Omental fat pad (tissue), 3 donors: ENCODE measurements at regions not wholly inside any gene's neighbourhood (a gene's known extent, or its start where the extent isn't known, plus 50 kb on each side); places are given as distances from the start of the nearest gene placed in this dataset.

ENCODE experiments used
- ATAC-seq: fragments of 150-250 bp; one replicate; pipeline ENCODE4 v1.9.1; 2016; ENCODE audit warnings: mild to moderate bottlenecking, moderate library complexity; ENCODE audit not compliant: low FRiP score
- DNase-seq: peaks from one replicate; pipeline ENCODE4 v3.0.0-alpha.2; 2019; ENCODE audit warnings: low spot score
- TF ChIP-seq, protein P1 (sequence below), 3 donors: fragments of 450-650 bp; IDR thresholded peaks; one replicate each; pipeline ENCODE4 v1.5.1; 2016 to 2017; ENCODE audit warnings: antibody characterized with exemption in 3 of 3, mild to moderate bottlenecking in 3 of 3, moderate library complexity in 2 of 3

DNA sequence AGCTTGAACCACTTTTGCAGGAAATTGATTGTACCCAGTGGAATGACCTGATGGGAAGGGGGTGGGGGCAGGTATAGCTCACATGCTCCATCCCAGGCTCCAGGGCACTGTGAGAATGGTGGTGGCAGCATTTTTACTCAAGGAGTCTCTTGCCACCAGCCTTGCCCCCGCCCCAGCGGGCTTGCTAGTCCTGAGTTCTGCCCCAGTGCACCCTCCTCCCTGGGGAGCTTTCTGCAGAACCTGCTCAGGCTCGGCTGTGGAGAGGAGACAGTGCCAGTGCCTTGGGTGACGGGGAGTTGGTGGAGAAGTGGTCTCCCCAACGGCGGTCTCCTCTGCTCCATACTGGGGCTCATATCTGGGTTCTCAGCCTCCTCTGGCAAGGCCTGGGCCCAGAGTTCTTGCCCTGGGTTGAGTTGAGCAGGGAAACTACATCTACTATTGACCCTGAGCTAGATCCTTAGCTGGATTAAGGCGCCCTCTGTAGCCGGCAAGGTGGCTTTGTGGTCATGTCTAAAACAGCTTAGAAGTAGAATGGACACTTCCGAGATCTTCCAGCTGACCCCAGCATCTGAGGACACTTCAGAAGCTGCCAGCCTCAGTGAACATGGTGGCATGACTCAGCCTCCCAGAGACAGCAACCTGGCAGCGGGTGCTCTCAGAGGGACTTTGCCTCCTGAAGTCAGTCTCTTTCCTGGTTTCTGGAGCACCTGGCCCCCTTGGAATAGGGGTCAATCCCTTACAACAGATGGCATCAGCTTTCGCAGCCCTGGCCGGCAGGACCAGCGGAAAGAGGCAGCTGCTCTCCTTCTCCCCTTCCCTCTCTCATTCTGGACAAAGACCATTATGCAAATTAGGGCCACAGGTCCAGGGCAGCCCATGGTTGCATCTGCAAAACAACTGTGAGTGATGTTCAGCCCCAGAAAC lies 363.4 kb upstream of the MKI67 start:
- ATAC-seq (no peak), DNase-seq (no peak)
- TF ChIP-seq, protein P1, sequence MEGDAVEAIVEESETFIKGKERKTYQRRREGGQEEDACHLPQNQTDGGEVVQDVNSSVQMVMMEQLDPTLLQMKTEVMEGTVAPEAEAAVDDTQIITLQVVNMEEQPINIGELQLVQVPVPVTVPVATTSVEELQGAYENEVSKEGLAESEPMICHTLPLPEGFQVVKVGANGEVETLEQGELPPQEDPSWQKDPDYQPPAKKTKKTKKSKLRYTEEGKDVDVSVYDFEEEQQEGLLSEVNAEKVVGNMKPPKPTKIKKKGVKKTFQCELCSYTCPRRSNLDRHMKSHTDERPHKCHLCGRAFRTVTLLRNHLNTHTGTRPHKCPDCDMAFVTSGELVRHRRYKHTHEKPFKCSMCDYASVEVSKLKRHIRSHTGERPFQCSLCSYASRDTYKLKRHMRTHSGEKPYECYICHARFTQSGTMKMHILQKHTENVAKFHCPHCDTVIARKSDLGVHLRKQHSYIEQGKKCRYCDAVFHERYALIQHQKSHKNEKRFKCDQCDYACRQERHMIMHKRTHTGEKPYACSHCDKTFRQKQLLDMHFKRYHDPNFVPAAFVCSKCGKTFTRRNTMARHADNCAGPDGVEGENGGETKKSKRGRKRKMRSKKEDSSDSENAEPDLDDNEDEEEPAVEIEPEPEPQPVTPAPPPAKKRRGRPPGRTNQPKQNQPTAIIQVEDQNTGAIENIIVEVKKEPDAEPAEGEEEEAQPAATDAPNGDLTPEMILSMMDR (IDR thresholded peaks at IDR 0.05): no peak

DNA sequence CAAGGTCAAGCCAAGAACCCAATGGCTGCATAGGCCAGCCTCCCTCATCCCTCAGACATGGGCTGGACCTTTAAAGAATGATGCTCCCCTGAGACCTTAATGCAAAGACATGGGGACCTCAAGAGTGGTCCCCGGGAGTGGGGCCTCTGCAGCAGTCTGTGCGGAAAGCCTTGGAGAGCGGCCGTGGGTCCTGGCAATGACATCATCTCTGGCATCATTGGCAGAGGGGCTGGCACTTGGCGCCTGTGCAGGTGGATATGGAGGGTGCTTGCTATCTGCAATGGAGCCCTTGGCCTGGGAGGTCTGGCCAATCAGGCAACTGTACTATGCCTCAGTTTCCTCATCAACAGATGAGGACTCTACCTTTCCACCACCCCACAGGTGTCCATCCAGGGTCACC lies 365.5 kb upstream of the MKI67 start:
- TF ChIP-seq, protein P1 (IDR thresholded peaks at IDR 0.05): no peak
- ATAC-seq (no peak), DNase-seq (no peak)

DNA sequence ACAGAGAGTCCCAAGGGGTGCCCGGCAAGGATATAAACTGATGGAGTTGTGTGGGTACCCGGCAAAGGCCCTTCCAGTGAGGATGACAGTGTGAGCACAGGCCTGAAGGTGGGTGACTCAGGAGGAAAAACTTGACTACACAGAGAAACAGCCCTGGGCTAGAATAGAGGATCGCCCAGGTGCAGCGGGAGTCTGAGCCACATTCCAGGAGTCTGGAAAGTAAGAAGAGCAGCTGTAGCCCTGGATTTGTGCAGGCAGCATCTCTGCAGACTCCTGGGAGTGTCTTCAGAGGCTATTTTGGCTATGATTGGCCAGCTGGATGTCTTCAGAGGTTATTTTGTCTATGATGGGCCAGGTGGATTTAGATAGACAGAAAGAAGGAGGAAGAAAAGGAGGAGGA lies 367.6 kb upstream of the MKI67 start:
- ATAC-seq (no peak), DNase-seq (no peak)
- TF ChIP-seq, protein P1 (IDR thresholded peaks at IDR 0.05): no peak

DNA sequence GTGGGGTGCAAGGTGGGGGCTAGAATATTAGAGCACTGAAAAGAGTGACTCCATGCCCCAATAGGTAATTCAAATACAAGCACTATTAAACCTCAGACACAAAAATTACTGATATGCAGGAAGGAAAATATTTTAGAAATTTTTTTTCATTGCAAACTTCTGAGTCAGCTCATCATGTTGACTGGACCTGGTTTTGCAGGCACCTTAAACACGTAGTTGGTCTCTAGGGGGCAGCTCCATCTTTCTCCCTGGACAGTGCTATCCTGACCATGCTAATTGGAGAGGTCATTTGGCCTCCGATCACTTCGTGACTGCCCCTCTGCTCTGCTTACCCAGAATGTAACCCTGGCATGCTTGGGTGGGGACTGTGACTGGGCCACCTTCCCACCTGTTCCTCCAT lies 368.4 kb upstream of the MKI67 start:
- DNase-seq (no peak), ATAC-seq (no peak)
- TF ChIP-seq, protein P1 (IDR thresholded peaks at IDR 0.05): no peak

DNA sequence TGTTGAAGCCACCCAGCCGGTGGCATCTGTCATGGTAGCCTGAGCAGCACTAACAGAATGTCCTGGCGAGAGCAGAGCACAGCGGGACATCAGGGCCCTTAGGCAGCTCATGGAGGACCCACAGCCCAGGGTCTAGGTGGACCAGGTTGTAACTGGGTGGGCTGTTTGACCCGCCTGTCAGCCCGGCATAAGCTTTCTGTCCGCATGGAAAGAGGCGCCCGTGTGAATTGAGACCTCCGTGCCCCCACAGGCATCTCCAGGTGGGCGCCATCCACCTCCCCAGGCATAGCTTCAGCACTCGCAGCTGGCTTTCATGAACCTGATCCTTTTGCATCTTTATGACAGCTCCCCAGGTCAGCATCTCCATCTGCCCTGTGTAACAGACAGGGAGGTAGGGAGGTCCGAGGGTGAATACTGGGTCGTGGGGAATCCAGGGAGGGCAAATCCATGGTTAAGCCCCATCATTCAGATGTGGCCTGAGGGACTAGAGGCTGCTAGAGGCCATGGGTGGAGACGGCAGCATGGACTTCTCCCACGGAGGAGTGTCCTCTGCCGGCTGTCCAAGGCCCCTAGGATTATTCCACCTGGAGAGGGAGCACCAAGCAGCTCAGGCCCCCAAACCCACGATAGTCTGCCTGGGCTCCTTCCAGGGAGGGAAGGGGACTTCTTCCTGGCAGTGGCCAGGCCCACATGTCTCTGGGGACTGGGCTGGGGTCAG lies 371.6 kb upstream of the MKI67 start:
- DNase-seq (no peak), ATAC-seq (no peak)
- TF ChIP-seq, protein P1 (IDR thresholded peaks at IDR 0.05): no peak

DNA sequence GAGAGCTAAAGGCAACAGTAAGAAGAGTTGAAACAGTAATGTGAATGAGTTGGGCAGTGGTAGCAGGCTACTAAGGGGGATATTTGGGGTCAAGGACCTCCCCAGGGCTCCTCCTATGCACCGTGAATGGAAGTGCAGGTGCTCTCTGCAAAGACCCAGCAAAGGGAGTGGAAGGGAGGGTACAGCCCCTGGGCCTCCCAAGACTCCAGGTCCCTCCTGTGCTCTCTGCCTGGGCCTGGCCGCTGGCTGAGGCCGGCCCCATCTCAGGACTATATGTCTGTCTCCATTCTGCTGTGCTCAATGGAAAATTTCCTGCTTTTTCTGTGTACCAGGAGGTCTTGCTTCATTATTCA lies 372.1 kb upstream of the MKI67 start:
- no peak for DNase-seq
- no peak for ATAC-seq
- TF ChIP-seq, protein P1 (IDR thresholded peaks at IDR 0.05): no peak
